GM23338 (cell line): ENCODE measurements at regions not wholly inside any gene's neighbourhood (a gene's known extent, or its start where the extent isn't known, plus 50 kb on each side); places are given as distances from the start of the nearest gene placed in this dataset.
A peak's percentile ranks its signal among the peaks of the same experiment; 100 is the strongest.
"Not testable (repeated sequence)": the region's sequence is repeated elsewhere in the genome, so short reads cannot be mapped to it uniquely, and the experiment has no call there.

ENCODE experiments used
- ATAC-seq: fragments of 200-7000 bp; cut with Tn5 transposase; 3 replicates; pipeline ENCODE4 v1.9.1; 2020
- DNase-seq: peaks from one replicate; pipeline ENCODE4 v3.0.0-alpha.2; 2015; ENCODE audit warnings: low spot score
- H2AFZ ChIP-seq: fragments of 200-600 bp; sonication (generic); 2 replicates; pipeline ENCODE4 v1.8.0; 2016; ENCODE audit warnings: antibody characterized with exemption, mild to moderate bottlenecking, moderate library complexity
- H3F3A ChIP-seq: fragments of 200-600 bp; sonication (generic); replicated peaks from 2 replicates; pipeline ENCODE4 v1.8.0; 2017; ENCODE audit warnings: antibody characterized with exemption, mixed run types, low read depth
- H3K27ac ChIP-seq: fragments of 200-600 bp; sonication (generic); 2 replicates; pipeline ENCODE4 v1.6.1; 2016; ENCODE audit warnings: low read depth
- H3K27me3 ChIP-seq: fragments of 200-600 bp; sonication (generic); 2 replicates; pipeline ENCODE4 v1.8.0; 2016; ENCODE audit warnings: mild to moderate bottlenecking, mixed run types, moderate library complexity; ENCODE audit not compliant: insufficient read depth
- H3K36me3 ChIP-seq: fragments of 200-600 bp; sonication (generic); 2 replicates; pipeline ENCODE4 v1.8.0; 2016; ENCODE audit warnings: mild to moderate bottlenecking; ENCODE audit not compliant: insufficient read depth
- H3K4me1 ChIP-seq: fragments of 200-600 bp; sonication (generic); 2 replicates; pipeline ENCODE4 v1.8.0; 2016; ENCODE audit warnings: mild to moderate bottlenecking, moderate library complexity; ENCODE audit not compliant: insufficient read depth
- H3K4me2 ChIP-seq: fragments of 200-600 bp; sonication (generic); 2 replicates; pipeline ENCODE4 v1.7.1; 2017; ENCODE audit warnings: mixed run types
- H3K4me3 ChIP-seq: fragments of 200-600 bp; sonication (generic); 2 replicates; pipeline ENCODE4 v1.6.1; 2016; ENCODE audit warnings: mixed run types
- H3K79me2 ChIP-seq: fragments of 200-600 bp; sonication (generic); replicated peaks from 2 replicates; pipeline ENCODE4 v1.8.0; 2017; ENCODE audit warnings: mild to moderate bottlenecking; ENCODE audit not compliant: insufficient read depth
- H3K9me2 ChIP-seq: fragments of 200-600 bp; sonication (generic); 2 replicates; pipeline ENCODE4 v1.8.0; 2017; ENCODE audit not compliant: insufficient read depth
- H4K20me1 ChIP-seq: fragments of 200-600 bp; sonication (generic); replicated peaks from 2 replicates; pipeline ENCODE4 v1.8.0; 2017; ENCODE audit warnings: mild to moderate bottlenecking; ENCODE audit not compliant: insufficient read depth
- H3K27ac Mint-ChIP-seq: 2 replicates; pipeline ENCODE4 v1.8.0; 2020; ENCODE audit warnings: inconsistent platforms, mild to moderate bottlenecking, moderate library complexity, mixed read lengths
- H3K27me3 Mint-ChIP-seq: 3 replicates; pipeline ENCODE4 v1.8.0; 2022; ENCODE audit warnings: low read depth, mild to moderate bottlenecking, moderate library complexity, mixed read lengths, inconsistent platforms; ENCODE audit not compliant: insufficient read depth, poor library complexity
- H3K36me3 Mint-ChIP-seq: 3 replicates; pipeline ENCODE4 v1.8.0; 2021; ENCODE audit warnings: low read depth, mild to moderate bottlenecking, inconsistent platforms, moderate library complexity, mixed read lengths
- H3K4me1 Mint-ChIP-seq: 3 replicates; pipeline ENCODE4 v1.8.0; 2020; ENCODE audit warnings: mild to moderate bottlenecking, inconsistent platforms, mixed read lengths
- H3K4me3 Mint-ChIP-seq: 3 replicates; pipeline ENCODE4 v1.8.0; 2021; ENCODE audit warnings: moderate library complexity, mild to moderate bottlenecking, inconsistent platforms, mixed read lengths
- H3K9me3 Mint-ChIP-seq: 3 replicates; pipeline ENCODE4 v1.8.0; 2020; ENCODE audit warnings: moderate library complexity, mild to moderate bottlenecking, inconsistent platforms, mixed read lengths
- CREB1 ChIP-seq: fragments of 250-450 bp; sonication (Bioruptor Pico); IDR thresholded peaks from 2 replicates; pipeline ENCODE4 v1.5.0; 2020; ENCODE audit warnings: low read depth, mild to moderate bottlenecking, moderate library complexity
- CTCF ChIP-seq, 2 experiments: fragments of 200-600 bp in 1 of 2; sonication (generic) in 1 of 2; conservative IDR thresholded peaks; 2 replicates each; pipeline versions ENCODE4 v1.5.1 to v1.6.1; 2016 to 2017; ENCODE audit warnings: antibody characterized with exemption in 2 of 2, low read depth in 2 of 2, mild to moderate bottlenecking in 2 of 2, moderate library complexity in 1 of 2
- EZH2phosphoT487 ChIP-seq: fragments of 200-600 bp; sonication (generic); IDR thresholded peaks from one replicate; pipeline ENCODE4 v1.8.1; 2018; ENCODE audit warnings: antibody characterized with exemption; ENCODE audit not compliant: unreplicated experiment
- JUNB ChIP-seq: IDR thresholded peaks from one replicate; pipeline ENCODE4 v1.6.1; 2016; ENCODE audit warnings: antibody characterized with exemption; ENCODE audit not compliant: unreplicated experiment
- POLR2AphosphoS5 ChIP-seq: IDR thresholded peaks from 2 replicates; pipeline ENCODE4 v1.6.1; 2016; ENCODE audit warnings: antibody characterized with exemption, low read depth
- ZNF114 ChIP-seq: fragments of 250-450 bp; sonication (Bioruptor Pico); IDR thresholded peaks from 2 replicates; pipeline ENCODE4 v1.5.0; 2020; ENCODE audit warnings: mild to moderate bottlenecking, moderate library complexity
- ZNF462 ChIP-seq: fragments of 250-450 bp; sonication (Bioruptor Pico); IDR thresholded peaks from 2 replicates; pipeline ENCODE4 v1.5.0; 2020; ENCODE audit warnings: mild to moderate bottlenecking, moderate library complexity

- TF ChIP-seq ZNF462 (CRISPR knock-in tag) (no peak), EZH2phosphoT487 (no peak)
Measured at GRCh38 chr2:228762565-228762964, 508.5 kb downstream of the PID1 start (continued).

- H3K9me3 Mint-ChIP-seq, result not testable (repeated sequence)
Measured at GRCh38 chr2:228755661-228756060, 515.4 kb downstream of the PID1 start.

GRCh38 chr2:228747483-228747882, 523.6 kb downstream of the PID1 start:
- Histone ChIP-seq H2AFZ (no peak overlapping the region), H4K20me1 (no peaks in the 10 kb centered on the region), H3K27me3 (no peaks in the 10 kb centered on the region), H3K4me2 (no peak overlapping the region), H3K27ac (no peak overlapping the region), H3K4me3 (no peak overlapping the region), H3K36me3 (no peaks in the 10 kb centered on the region), H3K9me2 (no peaks in the 10 kb centered on the region), H3K4me1 (no peaks in the 10 kb centered on the region), H3K79me2 (no peaks in the 10 kb centered on the region), H3F3A (no peaks in the 10 kb centered on the region)
- Mint-ChIP-seq H3K4me1 (no peaks in the 10 kb centered on the region; the same call in 2 of the 3 replicates), H3K27me3 (no peaks in the 10 kb centered on the region), H3K4me3 (no peak overlapping the region), H3K9me3 (no peaks in the 10 kb centered on the region), H3K27ac (no peak overlapping the region), H3K36me3 (no peaks in the 10 kb centered on the region)
- ATAC-seq (no peak), DNase-seq (no peak)
- TF ChIP-seq CTCF (conservative IDR thresholded peaks at IDR 0.05; ENCODE audit: low read depth in 2 of 2) (no peak), POLR2AphosphoS5 (no peak), CREB1 (CRISPR knock-in tag) (no peak), JUNB (no peak), ZNF114 (no peak)

More at GRCh38 chr2:228755661-228756060, 515.4 kb downstream of the PID1 start:
- not testable (repeated sequence) for H3K4me3 ChIP-seq, H4K20me1 ChIP-seq, H3K27ac Mint-ChIP-seq, H3K36me3 ChIP-seq, H3K27ac ChIP-seq, DNase-seq, H3K4me3 Mint-ChIP-seq, ATAC-seq, H3K36me3 Mint-ChIP-seq, H3K4me1 Mint-ChIP-seq, H3K27me3 ChIP-seq, H3K9me2 ChIP-seq, H3K27me3 Mint-ChIP-seq, H3K79me2 ChIP-seq, H3K4me1 ChIP-seq, H3K4me2 ChIP-seq, H3F3A ChIP-seq
- H2AFZ ChIP-seq, result peak overlapping the region; percentile 81; the same call in 1 of the 2 replicates
